ENCODE measurements at regions not wholly inside any gene's neighbourhood (a gene's known extent, or its start where the extent isn't known, plus 50 kb on each side); places are given as distances from the start of the nearest gene placed in this dataset.
A peak's percentile ranks its signal among the peaks of the same experiment; 100 is the strongest.

- H3K27me3 ChIP-seq, result no peaks in the 10 kb centered on the region
- H3K4me3 ChIP-seq, result no peak overlapping the region
- TF ChIP-seq CTCF (IDR thresholded peaks at IDR 0.05; ENCODE audit: low read depth, low read length), result no peak
- DNase-seq (ENCODE audit: low read depth in 1 of 2, low spot score in 1 of 2), result no peak
- H3K27ac ChIP-seq, result no peak overlapping the region
- H3K36me3 ChIP-seq, result no peaks in the 10 kb centered on the region
- H3K4me1 ChIP-seq (ENCODE audit: low read depth), result no peaks in the 10 kb centered on the region
- no peaks in the 10 kb centered on the region for H3K9me3 ChIP-seq (ENCODE audit: low read depth)
Measured at GRCh38 chr3:20516311-20516710, 330.3 kb upstream of the SGO1 start.

- no peaks in the 10 kb centered on the region for H3K27me3 ChIP-seq
- H3K27ac ChIP-seq, result no peak overlapping the region
- no peaks in the 10 kb centered on the region for H3K4me1 ChIP-seq (ENCODE audit: low read depth)
- no peak for TF ChIP-seq CTCF (IDR thresholded peaks at IDR 0.05; ENCODE audit: low read depth, low read length)
- H3K36me3 ChIP-seq, result no peaks in the 10 kb centered on the region
- no peaks in the 10 kb centered on the region for H3K9me3 ChIP-seq (ENCODE audit: low read depth)
- H3K4me3 ChIP-seq, result no peak overlapping the region
- DNase-seq (ENCODE audit: low read depth in 1 of 2, low spot score in 1 of 2), result no peak
Measured at GRCh38 chr3:20515834-20516233, 329.8 kb upstream of the SGO1 start.

- Histone ChIP-seq H3K27ac (no peak overlapping the region), H3K36me3 (no peaks in the 10 kb centered on the region), H3K4me1 (ENCODE audit: low read depth) (no peaks in the 10 kb centered on the region), H3K27me3 (no peaks in the 10 kb centered on the region), H3K4me3 (no peak overlapping the region), H3K9me3 (ENCODE audit: low read depth) (no peaks in the 10 kb centered on the region)
- peak; percentile 56 for TF ChIP-seq CTCF (IDR thresholded peaks at IDR 0.05; ENCODE audit: low read depth, low read length)
- peak; percentile 70 to 75 for DNase-seq (ENCODE audit: low read depth in 1 of 2, low spot score in 1 of 2)
Measured at GRCh38 chr3:20511863-20512505, 326.0 kb upstream of the SGO1 start.

GRCh38 chr3:20510396-20510795 lies 324.4 kb upstream of the SGO1 start:
- H3K9me3 ChIP-seq (ENCODE audit: low read depth), result no peaks in the 10 kb centered on the region

GRCh38 chr3:20503394-20504082 lies 317.5 kb upstream of the SGO1 start:
- Histone ChIP-seq H3K27ac (no peak overlapping the region), H3K4me3 (no peak overlapping the region), H3K9me3 (ENCODE audit: low read depth) (no peaks in the 10 kb centered on the region), H3K4me1 (ENCODE audit: low read depth) (no peaks in the 10 kb centered on the region), H3K27me3 (no peaks in the 10 kb centered on the region), H3K36me3 (no peaks in the 10 kb centered on the region)
- DNase-seq (ENCODE audit: low read depth in 1 of 2, low spot score in 1 of 2), result peak in 1 of 2 donors; percentile 21
- TF ChIP-seq CTCF (IDR thresholded peaks at IDR 0.05; ENCODE audit: low read depth, low read length), result no peak

More at GRCh38 chr3:20510396-20510795, 324.4 kb upstream of the SGO1 start:
- Histone ChIP-seq H3K27me3 (no peaks in the 10 kb centered on the region), H3K36me3 (no peaks in the 10 kb centered on the region), H3K27ac (no peak overlapping the region), H3K4me3 (no peak overlapping the region), H3K4me1 (ENCODE audit: low read depth) (no peaks in the 10 kb centered on the region)
- no peak for DNase-seq (ENCODE audit: low read depth in 1 of 2, low spot score in 1 of 2)
- no peak for TF ChIP-seq CTCF (IDR thresholded peaks at IDR 0.05; ENCODE audit: low read depth, low read length)
